IMR-90 (cell line): ENCODE measurements at regions not wholly inside any gene's neighbourhood (a gene's known extent, or its start where the extent isn't known, plus 50 kb on each side); places are given as distances from the start of the nearest gene placed in this dataset.

ENCODE experiments used
- ATAC-seq: fragments of 200-7000 bp; cut with Tn5 transposase; 2 replicates; pipeline ENCODE4 v1.9.1; 2020; ENCODE audit warnings: low read depth, mild to moderate bottlenecking, moderate library complexity
- BruUV-seq: library from RNA; stranded (reverse); fragments of 400-500 nt; replicated peaks from 2 replicates; lab custom pipeline; 2021; lab: Mats Ljungman, UMichigan
- CTCF ChIA-PET: fragments of 300-600 bp; formaldehyde crosslinking; extraction: SDS; loops from one replicate; lab custom pipeline; 2021; ENCODE audit warnings: antibody characterized with exemption; lab: Yijun Ruan, JAX
- POLR2A ChIA-PET: fragments of 300-600 bp; sonication (Branson Sonifier 250); formaldehyde crosslinking; loops from one replicate; lab custom pipeline; 2022; ENCODE audit warnings: antibody characterized with exemption; ENCODE audit not compliant: unreplicated experiment; lab: Charles Lee
- DNase-seq: peaks from one replicate; pipeline ENCODE4 v3.0.0; 2013
- H2AFZ ChIP-seq: replicated peaks from 2 replicates; pipeline ENCODE3; 2013; ENCODE audit warnings: low read length, mild to moderate bottlenecking; ENCODE audit not compliant: poor library complexity
- H2AK5ac ChIP-seq: 2 replicates; pipeline ENCODE4 v1.6.1; 2013; ENCODE audit warnings: low read depth, low read length, inconsistent platforms
- H2AK9ac ChIP-seq: replicated peaks from 2 replicates; pipeline ENCODE3; 2013; ENCODE audit warnings: mild to moderate bottlenecking, low read depth, low read length, moderate library complexity; ENCODE audit not compliant: poor library complexity
- H2BK120ac ChIP-seq: 2 replicates; pipeline ENCODE4 v1.6.1; 2013; ENCODE audit warnings: low read depth, low read length, inconsistent platforms
- H2BK15ac ChIP-seq: 3 replicates; pipeline ENCODE4 v1.6.1; 2013; ENCODE audit warnings: low read depth, low read length, inconsistent platforms
- H2BK20ac ChIP-seq: 2 replicates; pipeline ENCODE4 v1.6.1; 2013; ENCODE audit warnings: low read depth, mild to moderate bottlenecking, inconsistent platforms, low read length, moderate library complexity
- H2BK5ac ChIP-seq: 2 replicates; pipeline ENCODE4 v1.6.1; 2013; ENCODE audit warnings: mild to moderate bottlenecking, low read depth, low read length, inconsistent platforms; ENCODE audit not compliant: poor library complexity, severe bottlenecking
- H3K14ac ChIP-seq: replicated peaks from 2 replicates; pipeline ENCODE4 v1.6.1; 2013; ENCODE audit warnings: low read depth, low read length, inconsistent platforms
- H3K18ac ChIP-seq: 2 replicates; pipeline ENCODE4 v1.6.1; 2013; ENCODE audit warnings: low read depth, low read length, control low read depth
- H3K23ac ChIP-seq: 2 replicates; pipeline ENCODE4 v1.6.1; 2013; ENCODE audit warnings: low read depth, low read length, inconsistent platforms
- H3K27ac ChIP-seq: 2 replicates; pipeline ENCODE4 v1.5.1; 2013; ENCODE audit warnings: mild to moderate bottlenecking, control low read depth, low read length; ENCODE audit not compliant: insufficient read depth
- H3K27me3 ChIP-seq: 2 replicates; pipeline ENCODE4 v1.6.1; 2013; ENCODE audit warnings: low read length; ENCODE audit not compliant: control insufficient read depth, insufficient read depth
- H3K36me3 ChIP-seq: 2 replicates; pipeline ENCODE4 v1.6.1; 2013; ENCODE audit warnings: low read length, mixed read lengths; ENCODE audit not compliant: control insufficient read depth, insufficient read depth
- H3K4ac ChIP-seq: 2 replicates; pipeline ENCODE4 v1.6.1; 2013; ENCODE audit warnings: low read depth, low read length, inconsistent platforms
- H3K4me1 ChIP-seq: 2 replicates; pipeline ENCODE4 v1.6.1; 2013; ENCODE audit warnings: low read length, mixed read lengths; ENCODE audit not compliant: control insufficient read depth, insufficient read depth
- H3K4me2 ChIP-seq: 2 replicates; pipeline ENCODE4 v1.6.1; 2013; ENCODE audit warnings: low read depth, mild to moderate bottlenecking, control low read depth, low read length, moderate library complexity
- H3K4me3 ChIP-seq: 2 replicates; pipeline ENCODE4 v1.5.1; 2013; ENCODE audit warnings: low read depth, mild to moderate bottlenecking, control low read depth, low read length, moderate library complexity; ENCODE audit not compliant: insufficient read depth
- H3K56ac ChIP-seq: 2 replicates; pipeline ENCODE4 v1.6.1; 2013; ENCODE audit warnings: low read length, inconsistent platforms; ENCODE audit not compliant: insufficient read depth; ENCODE audit errors: extremely low read depth
- H3K79me1 ChIP-seq, 2 experiments: 2 replicates each; pipeline ENCODE4 v1.6.1; 2013; ENCODE audit warnings: low read length in 2 of 2, inconsistent platforms in 1 of 2, low read depth in 1 of 2
- H3K9ac ChIP-seq: 2 replicates; pipeline ENCODE4 v1.6.1; 2013; ENCODE audit warnings: low read depth, low read length, control low read depth
- H3K9me1 ChIP-seq: 2 replicates; pipeline ENCODE4 v1.6.1; 2013; ENCODE audit warnings: low read length, inconsistent platforms; ENCODE audit not compliant: insufficient read depth
- H3K9me3 ChIP-seq: 2 replicates; pipeline ENCODE4 v1.6.1; 2013; ENCODE audit warnings: low read length; ENCODE audit not compliant: control insufficient read depth, insufficient read depth
- H4K20me1 ChIP-seq: 2 replicates; pipeline ENCODE4 v1.6.1; 2013; ENCODE audit warnings: low read length, inconsistent platforms; ENCODE audit not compliant: insufficient read depth
- H4K5ac ChIP-seq: 2 replicates; pipeline ENCODE4 v1.6.1; 2013; ENCODE audit warnings: mild to moderate bottlenecking, low read depth, low read length, control low read depth
- H4K8ac ChIP-seq, 2 experiments: 2 replicates each; pipeline ENCODE4 v1.6.1; 2013; ENCODE audit warnings: low read depth in 2 of 2, low read length in 2 of 2, control low read depth in 1 of 2, inconsistent platforms in 1 of 2
- H4K91ac ChIP-seq: 2 replicates; pipeline ENCODE4 v1.6.1; 2013; ENCODE audit warnings: low read depth, low read length, inconsistent platforms; ENCODE audit not compliant: insufficient read depth
- FOS ChIP-seq: fragments of 150-350 bp; IDR thresholded peaks from 2 replicates; pipeline ENCODE4 v1.6.1; 2016; ENCODE audit warnings: low read depth, low read length
- MAZ ChIP-seq: IDR thresholded peaks from 2 replicates; pipeline ENCODE4 v1.6.1; 2012; ENCODE audit warnings: low read depth, mild to moderate bottlenecking, low read length, improper control_type of control experiment, moderate library complexity, borderline replicate concordance
- WGBS, 2 experiments: methylation state at CpG; one replicate each; pipeline versions ENCODE4 v1.1.5 to v1.1.7; 2013; ENCODE audit warnings: missing lambda C conversion rate in 2 of 2; ENCODE audit not compliant: insufficient read length in 1 of 2; ENCODE audit errors: extremely low coverage in 2 of 2; 5-methylcytosine and 5-hydroxymethylcytosine counted together
- dilution Hi-C: fragments of 300-500 bp; cut with HindIII; formaldehyde crosslinking; loops from one replicate; pipeline ENCODE4 v1.14.3; 2018; ENCODE audit warnings: low sequenced_read_pairs; ENCODE audit not compliant: unreplicated experiment
- in situ Hi-C: fragments of 300-500 bp; cut with MboI; formaldehyde crosslinking; loops from 3 replicates; pipeline ENCODE4 v1.14.3; 2019; ENCODE audit warnings: low sequenced_read_pairs, inconsistent platforms, mixed read lengths
- intact Hi-C: fragments of 100-400 bp; cut with micrococcal nuclease; formaldehyde crosslinking; loops from 2 replicates; pipeline ENCODE4 v1.10.0; 2022

- H2BK120ac ChIP-seq, result no peak overlapping the region
- H3K14ac ChIP-seq, result no peak overlapping the region
- H2AK5ac ChIP-seq, result no peak overlapping the region
- WGBS, 2 experiments, result 92 to 100% methylated on average over 1 to 7 of the region's 15 CpGs
- H4K91ac ChIP-seq, result no peak overlapping the region
- H3K9me1 ChIP-seq, result no peaks in the 10 kb centered on the region
- no peak overlapping the region for H2BK15ac ChIP-seq
- ATAC-seq, result no peak
- H2BK20ac ChIP-seq, result no peak overlapping the region
- no peak overlapping the region for H3K56ac ChIP-seq
- intact Hi-C loops (loop anchor here (10.0 kb wide), 1 partner anchor 665 kb away; no protein-coding TSS in a partner anchor), in situ Hi-C loops (loop anchor here (10.0 kb wide), 1 partner anchor 265 kb away; no protein-coding TSS in a partner anchor), dilution Hi-C loops (no loop called here)
- no peak for DNase-seq
- no peak overlapping the region for H3K18ac ChIP-seq
- POLR2A ChIA-PET, result no interaction called here
- BruUV-seq, result no TSS peak
- no peak overlapping the region for H3K27ac ChIP-seq
- H2AK9ac ChIP-seq, result no peak overlapping the region
- no peaks in the 10 kb centered on the region for H3K9me3 ChIP-seq
- no peaks in the 10 kb centered on the region for H4K20me1 ChIP-seq
- no peak overlapping the region for H2BK5ac ChIP-seq
- H3K4me3 ChIP-seq, result no peak overlapping the region
- H3K9ac ChIP-seq, result no peak overlapping the region
- no peak overlapping the region for H2AFZ ChIP-seq
- TF ChIP-seq MAZ, result no peak
- no peak for TF ChIP-seq FOS
- no peaks in the 10 kb centered on the region for H3K79me1 ChIP-seq
- H3K4ac ChIP-seq, result no peak overlapping the region
- CTCF ChIA-PET, result no interaction called here
- no peak overlapping the region for H3K23ac ChIP-seq
- no peak overlapping the region for H3K4me2 ChIP-seq
- no peak overlapping the region for H4K5ac ChIP-seq
- no peak overlapping the region for H4K8ac ChIP-seq
- no peaks in the 10 kb centered on the region for H3K36me3 ChIP-seq
- H3K4me1 ChIP-seq, result no peaks in the 10 kb centered on the region
- 0 out of 2 replicates have a peak, but pooled peaks cover 2% of the 10 kb centered on the region for H3K27me3 ChIP-seq
Observed at GRCh38 chr10:78309536-78310237, 276.0 kb downstream of the RPS24 start.
